SK-N-SH (cell line): ENCODE measurements at regions not wholly inside any gene's neighbourhood (a gene's known extent, or its start where the extent isn't known, plus 50 kb on each side); places are given as distances from the start of the nearest gene placed in this dataset.

Experiments used
- CTCF ChIA-PET: fragments of 300-600, 350-600 bp; formaldehyde crosslinking; extraction: SDS; loops from one replicate; lab custom pipeline; 2021; lab: Yijun Ruan, JAX
- POLR2A ChIA-PET: fragments of 350-600 bp; sonication (Branson Sonifier 250); formaldehyde crosslinking; extraction: SDS; loops from one replicate; lab custom pipeline; 2020; ENCODE audit warnings: antibody characterized with exemption, inconsistent platforms; lab: Yijun Ruan, JAX
- DNase-seq: peaks from one replicate; pipeline ENCODE4 v3.0.0; 2012
- H2AFZ ChIP-seq: fragments of 200-600 bp; sonication (generic); 2 replicates; pipeline ENCODE4 v1.8.1; 2016; ENCODE audit warnings: antibody characterized with exemption, mild to moderate bottlenecking, low read depth
- H3F3A ChIP-seq: fragments of 200-600 bp; sonication (generic); replicated peaks from 2 replicates; pipeline ENCODE3; 2016; ENCODE audit warnings: antibody characterized with exemption, mild to moderate bottlenecking; ENCODE audit not compliant: insufficient read depth
- H3K27ac ChIP-seq, 2 experiments: fragments of 200-500 bp in 1 of 2; fragments of 200-600 bp in 1 of 2; sonication (Bioruptor generic) in 1 of 2; sonication (generic), shearing (Covaris generic) in 1 of 2; 2 replicates each; pipeline versions ENCODE4 v1.5.1 to v1.6.1; 2014 to 2016; ENCODE audit warnings: low read depth in 2 of 2, inconsistent platforms in 1 of 2, low read length in 1 of 2, mild to moderate bottlenecking in 1 of 2, mixed read lengths in 1 of 2
- H3K27me3 ChIP-seq: fragments of 200-600 bp; sonication (generic), shearing (Covaris generic); 2 replicates; pipeline ENCODE4 v1.6.1; 2016; ENCODE audit warnings: mixed run types; ENCODE audit not compliant: insufficient read depth
- H3K36me3 ChIP-seq, 2 experiments: fragments of 200-500 bp in 1 of 2; fragments of 200-600 bp in 1 of 2; sonication (Bioruptor generic) in 1 of 2; sonication (generic) in 1 of 2; replicated peaks in 1 of 2; 2 replicates each; pipeline versions ENCODE3 to v1.5.1; 2014 to 2016; ENCODE audit warnings: low read length in 1 of 2, mild to moderate bottlenecking in 1 of 2; ENCODE audit not compliant: insufficient read depth in 2 of 2, control insufficient read depth in 1 of 2
- H3K4me1 ChIP-seq, 2 experiments: fragments of 200-500 bp in 1 of 2; fragments of 200-600 bp in 1 of 2; sonication (Bioruptor generic) in 1 of 2; sonication (generic), shearing (Covaris generic) in 1 of 2; 2 replicates each; pipeline versions ENCODE4 v1.5.1 to v1.6.1; 2014 to 2016; ENCODE audit warnings: low read depth in 1 of 2, low read length in 1 of 2, mixed run types in 1 of 2; ENCODE audit not compliant: insufficient read depth in 2 of 2, control insufficient read depth in 1 of 2
- H3K4me2 ChIP-seq: fragments of 200-600 bp; sonication (generic), shearing (Covaris generic); 2 replicates; pipeline ENCODE4 v1.6.1; 2017; ENCODE audit warnings: mixed run types
- H3K4me3 ChIP-seq, 2 experiments: fragments of 200-500 bp in 1 of 2; fragments of 200-600 bp in 1 of 2; sonication (Bioruptor generic) in 1 of 2; sonication (generic), shearing (Covaris generic) in 1 of 2; 2 replicates each; pipeline versions ENCODE4 v1.5.1 to v1.8.1; 2014 to 2016; ENCODE audit warnings: low read depth in 2 of 2, inconsistent platforms in 1 of 2, low read length in 1 of 2, mild to moderate bottlenecking in 1 of 2, mixed read lengths in 1 of 2, moderate library complexity in 1 of 2
- H3K79me2 ChIP-seq: fragments of 200-600 bp; sonication (generic); 2 replicates; pipeline ENCODE4 v1.8.1; 2017; ENCODE audit warnings: mild to moderate bottlenecking; ENCODE audit not compliant: insufficient read depth
- H3K9ac ChIP-seq: fragments of 200-600 bp; sonication (generic); 2 replicates; pipeline ENCODE4 v1.6.1; 2017; ENCODE audit warnings: mixed run types
- H3K9me2 ChIP-seq: fragments of 200-600 bp; sonication (generic); 2 replicates; pipeline ENCODE4 v1.6.1; 2017; ENCODE audit warnings: mixed run types
- H3K9me3 ChIP-seq: fragments of 200-600 bp; sonication (generic); 2 replicates; pipeline ENCODE4 v1.6.1; 2017; ENCODE audit warnings: mixed run types, mild to moderate bottlenecking, moderate library complexity
- H4K20me1 ChIP-seq: fragments of 200-600 bp; sonication (generic); 2 replicates; pipeline ENCODE4 v1.6.1; 2017; ENCODE audit warnings: mild to moderate bottlenecking, mixed run types; ENCODE audit not compliant: insufficient read depth
- CHD2 ChIP-seq: fragments of 150-350 bp; IDR thresholded peaks from 2 replicates; pipeline ENCODE4 v1.6.1; 2018; ENCODE audit warnings: low read length; ENCODE audit not compliant: partially characterized antibody
- ELF1 ChIP-seq: IDR thresholded peaks from 2 replicates; pipeline ENCODE4 v1.4.0; 2012
- GABPA ChIP-seq: IDR thresholded peaks from 2 replicates; pipeline ENCODE4 v1.4.0; 2012; ENCODE audit warnings: low read depth, mild to moderate bottlenecking
- NRF1 ChIP-seq: IDR thresholded peaks from 2 replicates; pipeline ENCODE4 v1.6.1; 2012; ENCODE audit warnings: low read depth, mild to moderate bottlenecking, low read length
- RAD21 ChIP-seq: IDR thresholded peaks from 2 replicates; pipeline ENCODE4 v1.6.1; 2012; ENCODE audit warnings: mild to moderate bottlenecking, low read length
- REST ChIP-seq: IDR thresholded peaks from 2 replicates; pipeline ENCODE4 v1.6.1; 2012; ENCODE audit warnings: mild to moderate bottlenecking, low read depth, low read length, moderate library complexity
- SMC3 ChIP-seq: IDR thresholded peaks from 2 replicates; pipeline ENCODE4 v1.6.1; 2012; ENCODE audit warnings: low read depth, low read length, improper control_type of control experiment
- TEAD4 ChIP-seq: IDR thresholded peaks from 2 replicates; pipeline ENCODE4 v1.4.0; 2012; ENCODE audit warnings: mild to moderate bottlenecking, borderline replicate concordance; ENCODE audit not compliant: insufficient read depth
- WGBS: methylation state at CpG from one replicate; pipeline ENCODE4 v1.1.6; 2017; ENCODE audit warnings: low lambda C conversion rate; 5-methylcytosine and 5-hydroxymethylcytosine counted together
- TF ChIP-seq, protein P1 (sequence below): IDR thresholded peaks from 2 replicates; pipeline ENCODE4 v1.4.0; 2012; ENCODE audit warnings: low read depth, borderline replicate concordance
- TF ChIP-seq, protein P2 (sequence below): IDR thresholded peaks from 2 replicates; pipeline ENCODE4; 2012

- H3K9me2 ChIP-seq = no peaks in the 10 kb centered on the region
- H2AFZ ChIP-seq = no peak overlapping the region
- TF ChIP-seq, protein P1, sequence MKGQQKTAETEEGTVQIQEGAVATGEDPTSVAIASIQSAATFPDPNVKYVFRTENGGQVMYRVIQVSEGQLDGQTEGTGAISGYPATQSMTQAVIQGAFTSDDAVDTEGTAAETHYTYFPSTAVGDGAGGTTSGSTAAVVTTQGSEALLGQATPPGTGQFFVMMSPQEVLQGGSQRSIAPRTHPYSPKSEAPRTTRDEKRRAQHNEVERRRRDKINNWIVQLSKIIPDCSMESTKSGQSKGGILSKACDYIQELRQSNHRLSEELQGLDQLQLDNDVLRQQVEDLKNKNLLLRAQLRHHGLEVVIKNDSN = no peak
- TF ChIP-seq RAD21 = no peak
- TF ChIP-seq, protein P2, sequence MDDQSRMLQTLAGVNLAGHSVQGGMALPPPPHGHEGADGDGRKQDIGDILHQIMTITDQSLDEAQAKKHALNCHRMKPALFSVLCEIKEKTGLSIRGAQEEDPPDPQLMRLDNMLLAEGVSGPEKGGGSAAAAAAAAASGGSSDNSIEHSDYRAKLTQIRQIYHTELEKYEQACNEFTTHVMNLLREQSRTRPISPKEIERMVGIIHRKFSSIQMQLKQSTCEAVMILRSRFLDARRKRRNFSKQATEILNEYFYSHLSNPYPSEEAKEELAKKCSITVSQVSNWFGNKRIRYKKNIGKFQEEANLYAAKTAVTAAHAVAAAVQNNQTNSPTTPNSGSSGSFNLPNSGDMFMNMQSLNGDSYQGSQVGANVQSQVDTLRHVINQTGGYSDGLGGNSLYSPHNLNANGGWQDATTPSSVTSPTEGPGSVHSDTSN = no peak
- WGBS = 34% methylated on average over 27 of the region's 29 CpGs
- CTCF ChIA-PET = no interaction called here
- no peaks in the 10 kb centered on the region for H3F3A ChIP-seq
- H3K27ac ChIP-seq = no peak overlapping the region
- H3K9ac ChIP-seq = no peak overlapping the region
- H3K4me3 ChIP-seq = no peak overlapping the region
- H3K4me2 ChIP-seq = no peak overlapping the region
- no peaks in the 10 kb centered on the region for H3K36me3 ChIP-seq
- no peaks in the 10 kb centered on the region for H3K9me3 ChIP-seq
- H3K27me3 ChIP-seq = peaks cover 6% of the 10 kb centered on the region; the same call in 1 of the 2 replicates
- no peaks in the 10 kb centered on the region for H3K79me2 ChIP-seq
- H3K4me1 ChIP-seq = no peaks in the 10 kb centered on the region
- H4K20me1 ChIP-seq = no peaks in the 10 kb centered on the region
- no peak for DNase-seq
- POLR2A ChIA-PET = no interaction called here
These were observed 344.4 kb upstream of the SALL3 start for GRCh38 chr18:78635093-78635800.

DNA sequence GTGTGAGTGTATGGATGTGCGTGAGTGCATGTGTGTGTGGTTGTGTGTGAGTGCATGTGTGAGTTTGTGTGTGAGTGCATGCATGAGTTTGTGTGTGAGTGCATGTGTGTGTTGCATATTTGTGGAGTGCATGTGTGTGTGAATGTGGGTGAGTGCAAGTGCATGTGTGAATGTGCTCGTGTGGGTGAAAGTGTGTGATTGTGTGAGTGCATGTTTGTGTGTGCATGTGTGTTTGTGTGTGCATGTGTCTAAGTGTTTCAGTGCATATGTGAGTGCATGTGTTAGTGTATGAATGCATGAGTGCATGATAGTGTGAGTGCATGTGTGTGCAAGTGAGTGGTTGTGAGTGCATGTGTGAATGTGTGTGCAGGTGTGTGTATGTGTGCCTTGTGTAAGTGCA is 343.4 kb upstream of the SALL3 start:
- H2AFZ ChIP-seq = no peak overlapping the region
- no peaks in the 10 kb centered on the region for H3K27me3 ChIP-seq
- H3K36me3 ChIP-seq = no peaks in the 10 kb centered on the region
- POLR2A ChIA-PET = no interaction called here
- CTCF ChIA-PET = no interaction called here
- WGBS = 22% methylated on average over 2 of the region's 2 CpGs
- no peaks in the 10 kb centered on the region for H3K9me3 ChIP-seq
- no peaks in the 10 kb centered on the region for H3K4me1 ChIP-seq
- no peaks in the 10 kb centered on the region for H3K79me2 ChIP-seq
- H4K20me1 ChIP-seq = no peaks in the 10 kb centered on the region
- no peak overlapping the region for H3K27ac ChIP-seq
- no peaks in the 10 kb centered on the region for H3K9me2 ChIP-seq
- no peak overlapping the region for H3K9ac ChIP-seq
- no peak overlapping the region for H3K4me2 ChIP-seq
- no peak overlapping the region for H3K4me3 ChIP-seq
- no peak for TF ChIP-seq REST
- no peak for TF ChIP-seq TEAD4
- TF ChIP-seq CHD2 = no peak
- TF ChIP-seq NRF1 = no peak
- no peak for TF ChIP-seq GABPA
- TF ChIP-seq ELF1 = no peak
- no peak for TF ChIP-seq SMC3
- no peak for DNase-seq
- no peaks in the 10 kb centered on the region for H3F3A ChIP-seq
